Activated CD4-positive, alpha-beta memory T cell treated with anti-CD3 and anti-CD28 coated beads for 36 hours (primary cell): ENCODE measurements at regions not wholly inside any gene's neighbourhood (a gene's known extent, or its start where the extent isn't known, plus 50 kb on each side); places are given as distances from the start of the nearest gene placed in this dataset.

ENCODE experiments used
- CTCF ChIA-PET: fragments of 350-600 bp; sonication (Branson Sonifier 250); formaldehyde crosslinking; loops from one replicate; lab custom pipeline; 2021; ENCODE audit warnings: antibody characterized with exemption, inconsistent platforms; lab: Charles Lee
- POLR2A ChIA-PET: fragments of 350-600 bp; sonication (Branson Sonifier 250); formaldehyde crosslinking; loops from one replicate; lab custom pipeline; 2021; ENCODE audit warnings: antibody characterized with exemption; lab: Charles Lee
- DNase-seq: peaks from one replicate; pipeline ENCODE4 v3.0.0-alpha.2; 2020
- H3K27ac Mint-ChIP-seq: one replicate; pipeline ENCODE4 v1.8.0; 2021; ENCODE audit warnings: mixed read lengths
- H3K27me3 Mint-ChIP-seq: one replicate; pipeline ENCODE4 v1.8.0; 2021; ENCODE audit warnings: mixed read lengths
- H3K36me3 Mint-ChIP-seq: one replicate; pipeline ENCODE4 v1.8.0; 2021; ENCODE audit warnings: mixed read lengths
- H3K4me1 Mint-ChIP-seq: one replicate; pipeline ENCODE4 v1.8.0; 2021; ENCODE audit warnings: low read depth, mixed read lengths
- H3K4me3 Mint-ChIP-seq: one replicate; pipeline ENCODE4 v1.8.0; 2021; ENCODE audit warnings: mild to moderate bottlenecking, mixed read lengths
- H3K9me3 Mint-ChIP-seq: one replicate; pipeline ENCODE4 v1.8.0; 2021; ENCODE audit warnings: mixed read lengths
- intact Hi-C: fragments of 100-400 bp; cut with micrococcal nuclease; formaldehyde crosslinking; loops from one replicate; pipeline ENCODE4 v1.15.1; 2023

DNA sequence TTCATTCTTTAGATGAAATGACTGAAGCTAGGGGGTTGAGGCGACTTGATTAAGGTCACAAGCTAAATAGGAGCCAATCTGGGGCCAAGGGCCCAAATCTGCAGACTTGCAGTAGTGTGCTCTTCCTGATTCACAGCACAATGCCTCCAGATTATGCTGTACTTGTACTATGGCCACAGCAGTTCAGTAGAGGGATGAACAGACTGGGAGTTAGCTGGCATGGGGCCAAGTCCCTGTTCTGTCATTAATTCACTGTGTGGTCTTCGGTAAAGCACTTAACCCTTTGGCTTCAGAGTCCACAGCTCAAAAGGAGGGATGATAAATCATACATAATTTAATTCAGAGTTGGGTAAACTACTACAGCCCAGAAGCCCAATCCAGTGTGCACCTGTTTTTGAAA lies 196.8 kb downstream of the XPNPEP1 start:
- H3K9me3 Mint-ChIP-seq: no peaks in the 10 kb centered on the region
- H3K27me3 Mint-ChIP-seq: peaks cover 3% of the 10 kb centered on the region
- H3K36me3 Mint-ChIP-seq: no peaks in the 10 kb centered on the region
- CTCF ChIA-PET: no interaction called here
- no peaks in the 10 kb centered on the region for H3K4me1 Mint-ChIP-seq
- no peak overlapping the region for H3K4me3 Mint-ChIP-seq
- H3K27ac Mint-ChIP-seq: no peak overlapping the region
- POLR2A ChIA-PET: no interaction called here
- DNase-seq: no peak
- intact Hi-C loops: no loop called here

DNA sequence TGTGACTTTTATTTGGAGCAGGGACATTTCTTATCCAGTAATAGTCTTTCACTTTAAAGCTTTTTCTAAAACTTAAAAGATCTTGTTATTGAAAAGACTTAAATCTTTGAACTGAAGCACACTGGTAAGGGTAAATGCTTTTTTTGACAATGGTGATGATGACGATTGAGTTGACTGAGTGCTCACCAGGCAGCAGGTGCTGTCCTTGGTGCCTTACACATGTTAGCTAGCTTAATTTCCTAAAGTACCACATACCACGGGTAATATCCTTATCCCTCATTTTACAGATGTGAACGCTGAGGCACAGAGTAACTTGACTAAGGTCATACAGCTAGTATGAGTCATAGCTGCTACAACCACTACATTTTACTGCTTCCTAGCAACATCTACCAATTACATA lies 200.0 kb downstream of the XPNPEP1 start:
- H3K4me3 Mint-ChIP-seq: no peak overlapping the region
- H3K27ac Mint-ChIP-seq: no peak overlapping the region
- ChIA-PET POLR2A (no interaction called here), CTCF (no interaction called here)
- no peaks in the 10 kb centered on the region for H3K9me3 Mint-ChIP-seq
- no peaks in the 10 kb centered on the region for H3K4me1 Mint-ChIP-seq
- no peaks in the 10 kb centered on the region for H3K36me3 Mint-ChIP-seq
- intact Hi-C loops: no loop called here
- DNase-seq: no peak
- no peaks in the 10 kb centered on the region for H3K27me3 Mint-ChIP-seq

DNA sequence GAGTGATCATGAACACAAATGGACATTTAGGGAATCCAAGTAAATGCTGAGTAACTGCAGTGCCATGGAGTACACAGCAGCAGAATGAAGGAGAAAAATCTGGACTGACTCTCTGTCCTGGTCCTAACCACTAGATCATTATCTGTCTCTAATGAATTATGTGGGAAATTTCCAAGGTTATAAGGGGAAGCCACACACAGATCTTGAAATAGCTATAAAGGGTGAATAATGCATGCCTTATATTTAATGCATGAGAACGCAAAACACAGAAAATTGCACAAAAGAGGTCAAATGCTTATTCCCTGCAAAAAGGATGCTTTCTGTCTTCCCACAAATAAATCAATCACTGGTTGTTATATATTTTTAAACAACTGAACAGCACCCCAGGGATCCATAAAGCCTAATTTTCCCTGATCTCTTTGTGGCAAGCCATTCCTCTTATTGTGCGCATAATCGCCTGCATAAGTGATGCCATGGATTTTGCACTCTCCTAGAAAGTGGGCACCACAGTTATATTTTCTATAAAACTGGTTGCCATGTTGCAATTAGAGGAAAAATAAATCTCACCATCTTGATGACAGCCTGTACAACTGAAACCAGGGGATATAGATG lies 201.8 kb downstream of the XPNPEP1 start:
- Mint-ChIP-seq H3K4me3 (no peak overlapping the region), H3K36me3 (no peaks in the 10 kb centered on the region), H3K27ac (no peak overlapping the region), H3K27me3 (no peaks in the 10 kb centered on the region), H3K4me1 (no peaks in the 10 kb centered on the region), H3K9me3 (no peaks in the 10 kb centered on the region)
- no peak for DNase-seq
- POLR2A ChIA-PET: no interaction called here
- CTCF ChIA-PET: no interaction called here
- intact Hi-C loops: no loop called here

DNA sequence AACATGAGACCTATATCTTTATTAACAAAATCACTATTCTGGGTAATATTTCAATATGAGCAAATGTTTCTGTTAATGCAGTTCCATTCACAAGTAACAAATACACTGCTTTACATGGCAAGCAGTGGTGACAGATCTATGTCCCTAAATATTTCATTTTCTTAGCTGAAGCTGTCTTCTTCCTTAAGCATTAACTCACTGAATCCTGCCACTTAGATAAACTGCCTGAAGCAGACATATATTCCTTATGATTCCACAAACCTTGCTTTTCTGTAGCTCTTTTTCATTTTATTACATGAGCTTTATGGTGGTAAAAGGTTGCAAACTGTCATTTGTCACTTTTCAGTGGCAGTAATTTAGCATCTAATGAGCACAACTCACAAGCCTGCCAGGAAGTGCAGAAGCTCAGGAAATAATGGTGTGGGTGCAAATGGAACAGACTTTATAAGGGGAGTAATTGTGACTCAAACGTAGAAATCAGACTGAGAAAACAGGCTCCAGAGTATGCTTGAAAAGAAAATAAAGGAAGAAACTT lies 217.2 kb downstream of the XPNPEP1 start:
- Mint-ChIP-seq H3K4me1 (no peaks in the 10 kb centered on the region), H3K36me3 (no peaks in the 10 kb centered on the region), H3K4me3 (no peak overlapping the region), H3K9me3 (peaks cover 12% of the 10 kb centered on the region), H3K27ac (no peak overlapping the region), H3K27me3 (no peaks in the 10 kb centered on the region)
- POLR2A ChIA-PET: no interaction called here
- intact Hi-C loops: no loop called here
- CTCF ChIA-PET: no interaction called here
- DNase-seq: no peak

DNA sequence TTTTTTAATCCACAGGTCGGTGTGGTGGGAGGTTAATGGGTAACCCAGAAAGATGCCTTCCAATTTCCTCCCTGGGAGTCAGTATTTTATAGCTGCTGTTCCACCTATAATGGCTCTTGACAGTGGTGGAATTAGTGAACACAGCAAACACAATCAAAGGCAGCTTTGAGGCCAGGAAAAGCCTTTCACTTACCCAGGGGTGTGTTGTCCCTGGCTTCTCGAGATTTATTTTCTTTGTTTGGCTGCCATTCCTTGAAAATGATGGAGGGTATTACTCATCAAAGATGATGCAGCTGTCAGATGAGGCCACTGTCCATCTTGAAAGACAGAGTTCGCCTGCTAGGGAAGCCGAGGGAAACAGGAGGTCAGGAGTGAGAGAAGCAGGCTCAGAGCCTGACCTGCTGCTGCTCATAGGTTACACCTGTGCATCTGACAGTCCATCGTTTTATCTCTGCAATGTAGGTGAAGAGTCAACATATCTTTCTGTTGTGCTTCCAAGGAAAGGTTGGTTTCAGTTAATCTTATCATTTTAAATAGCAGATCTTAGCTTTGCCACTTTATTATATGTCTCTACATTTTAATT lies 221.6 kb downstream of the XPNPEP1 start:
- H3K27me3 Mint-ChIP-seq: no peaks in the 10 kb centered on the region
- ChIA-PET POLR2A (no interaction called here), CTCF (interaction anchor here (1.5 kb wide), 1 partner anchor 182 kb away, joined by 3 read pairs; no protein-coding TSS in a partner anchor)

DNA sequence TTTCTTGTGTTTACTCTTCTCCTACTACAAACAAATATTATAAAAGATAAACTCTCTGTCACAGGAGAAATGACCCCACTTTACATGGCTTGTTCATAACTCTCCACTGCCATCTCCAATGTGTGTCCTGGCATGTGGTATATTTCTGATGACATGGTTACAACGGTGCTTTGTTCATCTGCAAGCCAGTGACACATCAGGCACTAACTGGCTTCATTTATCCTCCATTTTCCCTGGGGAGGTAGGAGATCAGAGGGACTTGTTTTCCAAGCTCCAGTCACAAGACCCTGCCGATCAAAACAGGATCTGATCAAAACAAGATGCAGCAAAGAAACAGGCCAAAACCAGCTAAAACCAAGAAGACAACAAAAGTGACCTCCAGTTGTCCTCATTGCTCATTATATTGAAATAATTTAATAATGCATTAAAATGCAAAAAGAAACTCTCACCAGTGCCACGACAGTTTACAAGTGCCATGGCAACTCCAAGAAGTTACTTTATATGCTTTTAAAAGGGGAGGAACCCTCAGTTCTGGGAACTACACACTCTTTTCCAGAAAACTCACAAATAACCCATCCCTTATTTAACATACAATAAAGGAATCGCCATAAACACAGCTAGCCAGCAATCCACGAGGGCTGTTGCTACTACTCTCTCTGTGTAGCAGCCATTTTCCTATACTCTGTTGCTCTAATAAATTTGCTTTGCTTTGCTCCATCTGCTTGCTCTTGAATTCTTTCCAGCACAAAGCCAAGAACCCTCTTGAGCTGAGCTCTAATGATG lies 224.2 kb downstream of the XPNPEP1 start:
- H3K9me3 Mint-ChIP-seq: no peaks in the 10 kb centered on the region
- CTCF ChIA-PET: no interaction called here

More for the DNA sequence above, 221.6 kb downstream of the XPNPEP1 start:
- no peaks in the 10 kb centered on the region for H3K36me3 Mint-ChIP-seq
- H3K4me3 Mint-ChIP-seq: no peak overlapping the region
- H3K4me1 Mint-ChIP-seq: no peaks in the 10 kb centered on the region
- H3K9me3 Mint-ChIP-seq: no peaks in the 10 kb centered on the region
- DNase-seq: no peak
- intact Hi-C loops: no loop called here
- H3K27ac Mint-ChIP-seq: no peak overlapping the region

DNA sequence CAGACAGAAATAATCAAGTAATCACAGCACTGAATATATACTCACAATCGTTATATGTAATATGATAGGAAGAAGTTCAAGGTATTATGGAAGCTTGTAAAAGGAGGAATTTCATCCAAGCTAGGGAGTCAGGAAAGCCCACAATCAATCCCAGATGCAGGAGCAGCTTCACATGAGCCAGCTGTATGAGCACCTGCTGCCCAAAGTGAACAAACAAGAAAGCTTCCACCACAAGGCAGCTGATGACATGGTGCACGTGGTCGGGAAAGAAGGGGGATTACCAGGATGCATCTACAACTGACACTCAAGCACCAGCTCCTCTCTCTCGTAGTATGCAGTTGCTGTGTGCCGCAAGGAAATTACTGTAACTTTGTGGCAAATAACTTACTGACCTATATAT lies 225.2 kb downstream of the XPNPEP1 start:
- Mint-ChIP-seq H3K9me3 (no peaks in the 10 kb centered on the region), H3K4me3 (no peak overlapping the region), H3K27me3 (no peaks in the 10 kb centered on the region), H3K27ac (no peak overlapping the region), H3K36me3 (no peaks in the 10 kb centered on the region), H3K4me1 (no peaks in the 10 kb centered on the region)
- POLR2A ChIA-PET: no interaction called here
- CTCF ChIA-PET: no interaction called here
- DNase-seq: no peak
- intact Hi-C loops: no loop called here

More for the DNA sequence above, 224.2 kb downstream of the XPNPEP1 start:
- DNase-seq: no peak
- no peaks in the 10 kb centered on the region for H3K36me3 Mint-ChIP-seq
- POLR2A ChIA-PET: no interaction called here
- H3K27ac Mint-ChIP-seq: no peak overlapping the region
- no peaks in the 10 kb centered on the region for H3K27me3 Mint-ChIP-seq
- no peak overlapping the region for H3K4me3 Mint-ChIP-seq
- intact Hi-C loops: no loop called here
- no peaks in the 10 kb centered on the region for H3K4me1 Mint-ChIP-seq

DNA sequence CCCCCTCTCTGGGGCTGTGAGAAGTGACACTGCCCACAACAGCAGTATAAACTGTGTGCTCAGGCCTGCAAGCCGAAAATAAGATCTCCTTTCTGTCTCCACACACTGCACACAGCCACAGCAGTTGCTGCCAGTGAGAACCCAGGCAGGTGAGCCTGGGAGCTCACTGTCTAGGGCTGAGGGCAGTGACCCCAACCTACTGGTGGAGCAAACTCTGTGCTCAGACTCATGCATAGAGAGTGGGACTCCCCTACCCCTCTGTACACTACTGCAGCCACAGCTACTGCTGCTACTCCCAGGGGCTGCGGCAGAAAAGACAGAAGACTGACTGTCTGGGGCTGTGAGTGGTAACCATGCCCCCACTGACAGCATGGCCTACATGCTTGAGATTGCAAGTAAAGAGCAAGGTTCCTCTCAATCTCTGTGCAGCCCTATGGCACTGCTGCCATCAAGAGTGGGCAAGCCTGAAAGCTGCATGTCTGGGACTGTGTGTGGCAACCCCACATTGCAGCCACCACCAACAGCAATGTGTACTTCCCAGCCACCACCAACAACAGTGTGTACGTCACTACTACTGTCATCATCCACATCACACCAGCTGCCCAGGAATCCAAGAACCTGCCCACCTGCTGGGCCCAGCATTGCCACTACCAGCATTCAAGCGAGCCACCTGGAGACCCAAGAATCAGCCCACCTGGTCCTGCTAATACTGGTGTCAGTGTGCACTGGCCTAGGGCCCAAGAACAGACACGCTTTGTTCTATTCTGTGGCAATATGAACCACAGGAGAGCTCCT lies 226.1 kb downstream of the XPNPEP1 start:
- CTCF ChIA-PET: interaction anchor here (0.5 to 0.6 kb wide), 2 partner anchors 18 to 187 kb away, joined by 3 read pairs; no protein-coding TSS in a partner anchor
- H3K27ac Mint-ChIP-seq: no peak overlapping the region

DNA sequence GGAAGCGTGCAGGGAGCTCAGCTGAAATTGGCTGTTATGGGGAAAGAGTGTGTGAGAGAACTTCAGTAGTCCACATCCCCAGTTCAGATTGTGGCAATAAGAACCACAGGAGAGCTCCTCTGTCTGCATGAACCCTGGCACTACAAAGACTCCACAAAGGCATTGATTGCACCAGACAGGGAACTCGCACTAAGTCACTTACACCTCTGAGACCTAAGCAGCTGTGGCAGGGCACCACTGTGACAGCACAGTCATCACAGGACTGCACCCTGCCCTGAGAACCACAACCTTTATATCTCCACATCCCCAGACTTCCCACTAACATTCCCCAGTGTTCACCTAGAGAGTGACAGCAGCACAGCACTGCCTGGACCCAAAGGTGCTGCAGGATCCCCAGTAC lies 226.8 kb downstream of the XPNPEP1 start:
- POLR2A ChIA-PET: no interaction called here
- CTCF ChIA-PET: no interaction called here
- intact Hi-C loops: no loop called here

More for the DNA sequence above, 226.1 kb downstream of the XPNPEP1 start:
- no peaks in the 10 kb centered on the region for H3K27me3 Mint-ChIP-seq
- no peaks in the 10 kb centered on the region for H3K36me3 Mint-ChIP-seq
- H3K9me3 Mint-ChIP-seq: no peaks in the 10 kb centered on the region
- H3K4me1 Mint-ChIP-seq: no peaks in the 10 kb centered on the region
- intact Hi-C loops: no loop called here
- POLR2A ChIA-PET: no interaction called here
- H3K4me3 Mint-ChIP-seq: no peak overlapping the region
- DNase-seq: no peak

DNA sequence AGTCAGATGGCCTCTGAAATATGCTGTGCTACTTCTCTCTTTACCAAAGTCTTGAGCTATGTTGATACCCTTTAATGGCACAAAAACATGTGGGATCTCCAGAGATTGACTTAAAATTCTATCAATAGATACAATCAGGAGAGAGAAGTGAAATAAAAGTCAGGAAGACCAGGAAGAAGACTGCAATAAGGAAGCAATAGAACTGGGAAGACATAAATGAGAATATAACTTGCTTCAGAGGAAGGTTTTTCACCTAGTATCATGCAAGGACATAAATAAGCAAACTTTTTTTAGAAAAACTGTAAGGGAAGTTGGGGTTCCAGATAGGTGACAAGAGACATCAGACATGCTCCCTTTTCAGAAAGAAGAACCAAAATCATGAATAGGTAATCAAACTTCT lies 227.3 kb downstream of the XPNPEP1 start:
- no peaks in the 10 kb centered on the region for H3K27me3 Mint-ChIP-seq
- H3K27ac Mint-ChIP-seq: no peak overlapping the region
- DNase-seq: no peak
- ChIA-PET CTCF (no interaction called here), POLR2A (no interaction called here)
- no peaks in the 10 kb centered on the region for H3K36me3 Mint-ChIP-seq
- H3K4me1 Mint-ChIP-seq: no peaks in the 10 kb centered on the region
- intact Hi-C loops: no loop called here
- H3K4me3 Mint-ChIP-seq: no peak overlapping the region
- no peaks in the 10 kb centered on the region for H3K9me3 Mint-ChIP-seq

More for the DNA sequence above, 226.8 kb downstream of the XPNPEP1 start:
- no peak overlapping the region for H3K27ac Mint-ChIP-seq
- H3K4me3 Mint-ChIP-seq: no peak overlapping the region
- H3K27me3 Mint-ChIP-seq: no peaks in the 10 kb centered on the region
- no peaks in the 10 kb centered on the region for H3K36me3 Mint-ChIP-seq
- no peak for DNase-seq
- H3K9me3 Mint-ChIP-seq: no peaks in the 10 kb centered on the region
- H3K4me1 Mint-ChIP-seq: no peaks in the 10 kb centered on the region

DNA sequence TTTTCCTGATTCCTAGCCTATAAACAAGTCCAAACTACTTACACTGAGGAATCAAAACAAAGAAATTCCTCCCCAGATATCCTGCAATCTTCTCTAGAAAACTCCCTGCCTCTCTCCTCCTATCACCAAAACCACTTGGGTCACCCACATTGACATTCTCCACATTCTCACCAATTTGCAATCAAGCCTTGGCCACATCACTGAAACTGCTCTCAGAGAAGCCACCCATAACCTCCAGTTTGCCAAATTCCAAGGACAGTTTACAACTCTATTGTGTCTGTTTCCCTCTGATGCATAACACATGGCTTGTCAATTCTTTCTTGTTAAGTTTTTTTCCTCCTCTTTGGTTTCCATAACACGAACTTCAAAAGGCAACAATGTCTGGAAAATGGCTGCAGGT lies 233.5 kb downstream of the XPNPEP1 start:
- H3K27me3 Mint-ChIP-seq: no peaks in the 10 kb centered on the region
- no peaks in the 10 kb centered on the region for H3K4me1 Mint-ChIP-seq
- POLR2A ChIA-PET: no interaction called here
- no peaks in the 10 kb centered on the region for H3K36me3 Mint-ChIP-seq
- intact Hi-C loops: no loop called here
- H3K4me3 Mint-ChIP-seq: no peak overlapping the region
- H3K27ac Mint-ChIP-seq: no peak overlapping the region
- no peaks in the 10 kb centered on the region for H3K9me3 Mint-ChIP-seq
- CTCF ChIA-PET: no interaction called here
- DNase-seq: no peak

DNA sequence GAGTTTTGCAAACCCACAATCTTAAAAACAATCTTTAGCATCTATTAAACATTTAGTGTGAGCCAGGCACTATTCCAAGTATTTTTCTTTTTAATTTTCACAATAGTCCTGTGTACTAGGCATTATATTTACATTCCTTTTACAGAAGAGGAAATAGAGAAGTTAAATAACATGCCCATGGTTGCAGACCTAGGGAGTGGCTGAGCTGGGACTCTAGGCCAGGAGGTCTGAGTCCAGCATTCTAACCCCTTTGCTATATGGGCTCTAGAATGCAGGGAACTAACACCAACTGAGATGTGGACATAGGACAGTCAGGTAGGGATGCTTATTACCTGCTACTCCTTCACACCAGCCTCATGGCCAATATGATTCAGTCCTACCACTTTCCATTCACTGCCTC lies 243.8 kb downstream of the XPNPEP1 start:
- intact Hi-C loops: no loop called here
- H3K4me1 Mint-ChIP-seq: no peaks in the 10 kb centered on the region
- CTCF ChIA-PET: no interaction called here

More for the DNA sequence above, 243.8 kb downstream of the XPNPEP1 start:
- Mint-ChIP-seq H3K4me3 (no peak overlapping the region), H3K27ac (no peak overlapping the region), H3K9me3 (no peaks in the 10 kb centered on the region), H3K36me3 (no peaks in the 10 kb centered on the region), H3K27me3 (no peaks in the 10 kb centered on the region)
- DNase-seq: no peak
- POLR2A ChIA-PET: no interaction called here
